Posterior cingulate gyrus (tissue), 11 donors: ENCODE measurements at regions not wholly inside any gene's neighbourhood (a gene's known extent, or its start where the extent isn't known, plus 50 kb on each side); places are given as distances from the start of the nearest gene placed in this dataset.

Experiments
- DNase-seq, 10 donors: peaks; one replicate each; pipeline versions ENCODE4 v3.0.0 to v3.0.0-alpha.2; 2020 to 2021; ENCODE audit warnings: mixed read lengths in 3 of 10
- intact Hi-C: fragments of 100-400 bp; cut with DNase I; formaldehyde crosslinking; loops from one replicate; pipeline ENCODE4 v1.15.1; 2023

GRCh38 chr2:105576050-105576439 is 168.7 kb upstream of the NCK2 start:
- intact Hi-C loops: loop anchor here (10.0 kb wide), 1 partner anchor 519 kb away; no protein-coding TSS in a partner anchor
- no peak for DNase-seq

- intact Hi-C loops: loop anchor here (10.0 kb wide), 1 partner anchor 519 kb away; no protein-coding TSS in a partner anchor
- peak in 1 of 10 donors; percentile 70 for DNase-seq
These were observed 169.2 kb upstream of the NCK2 start for GRCh38 chr2:105575499-105576025.

- no peak for DNase-seq
- intact Hi-C loops: loop anchor here (10.0 kb wide), 1 partner anchor 520 kb away; no protein-coding TSS in a partner anchor
These were observed 169.8 kb upstream of the NCK2 start for GRCh38 chr2:105574796-105575344.

GRCh38 chr2:105573910-105574655 is 170.6 kb upstream of the NCK2 start:
- peak in 1 of 10 donors; percentile 10 for DNase-seq

GRCh38 chr2:105573490-105573889 is 171.2 kb upstream of the NCK2 start:
- intact Hi-C loops: loop anchor here (10.0 kb wide), 1 partner anchor 521 kb away; no protein-coding TSS in a partner anchor
- DNase-seq: no peak

More at GRCh38 chr2:105573910-105574655, 170.6 kb upstream of the NCK2 start:
- intact Hi-C loops: loop anchor here (10.0 kb wide), 1 partner anchor 521 kb away; no protein-coding TSS in a partner anchor

- no peak for DNase-seq
- intact Hi-C loops: loop anchor here (10.0 kb wide), 1 partner anchor 523 kb away; no protein-coding TSS in a partner anchor
These were observed 172.7 kb upstream of the FHL2 start for GRCh38 chr2:105571445-105571987.

- DNase-seq: peak in 1 of 10 donors; percentile 77
- intact Hi-C loops: loop anchor here (10.0 kb wide), 1 partner anchor 524 kb away; no protein-coding TSS in a partner anchor
These were observed 171.9 kb upstream of the FHL2 start for GRCh38 chr2:105570757-105571156.

GRCh38 chr2:105570326-105570725 is 171.5 kb upstream of the FHL2 start:
- intact Hi-C loops: loop anchor here (10.0 kb wide), 1 partner anchor 524 kb away; no protein-coding TSS in a partner anchor
- no peak for DNase-seq

GRCh38 chr2:105569606-105570005 is 170.8 kb upstream of the FHL2 start:
- intact Hi-C loops: loop anchor here (10.0 kb wide), 1 partner anchor 525 kb away; no protein-coding TSS in a partner anchor
- DNase-seq: no peak

- DNase-seq: no peak
- intact Hi-C loops: no loop called here
These were observed 169.2 kb upstream of the FHL2 start for GRCh38 chr2:105567996-105568494.

- intact Hi-C loops: no loop called here
- DNase-seq: no peak
These were observed 164.3 kb upstream of the FHL2 start for GRCh38 chr2:105563000-105563719.

GRCh38 chr2:105561401-105561800 is 162.6 kb upstream of the FHL2 start:
- intact Hi-C loops: no loop called here
- DNase-seq: no peak

- intact Hi-C loops: no loop called here
These were observed 161.3 kb upstream of the FHL2 start for GRCh38 chr2:105560157-105560556.

GRCh38 chr2:105557021-105557920 is 158.4 kb upstream of the FHL2 start:
- intact Hi-C loops: no loop called here
- DNase-seq: peak in 8 of 10 donors; percentile 30 to 92 (median 66)

More at GRCh38 chr2:105560157-105560556, 161.3 kb upstream of the FHL2 start:
- DNase-seq: no peak

GRCh38 chr2:105556366-105556765 is 157.5 kb upstream of the FHL2 start:
- intact Hi-C loops: no loop called here
- DNase-seq: no peak

- no peak for DNase-seq
- intact Hi-C loops: no loop called here
These were observed 155.4 kb upstream of the FHL2 start for GRCh38 chr2:105554235-105554634.

GRCh38 chr2:105553538-105554196 is 154.8 kb upstream of the FHL2 start:
- intact Hi-C loops: no loop called here
- DNase-seq: no peak

- DNase-seq: no peak
- intact Hi-C loops: no loop called here
These were observed 147.8 kb upstream of the FHL2 start for GRCh38 chr2:105546628-105546974.
